Right lobe of liver (tissue), 6 donors: ENCODE measurements at regions not wholly inside any gene's neighbourhood (a gene's known extent, or its start where the extent isn't known, plus 50 kb on each side); places are given as distances from the start of the nearest gene placed in this dataset.

ENCODE experiments used
- ATAC-seq, 4 donors: fragments of 200-7000 bp; cut with Tn5 transposase; one replicate each; pipeline ENCODE4 v1.9.1; 2020; ENCODE audit warnings: mild to moderate bottlenecking in 4 of 4, moderate library complexity in 4 of 4
- DNase-seq, 3 donors: peaks; one replicate each; pipeline ENCODE4 v3.0.0-alpha.2; 2020
- H3K27ac ChIP-seq, 3 donors: fragments of 200-600 bp; one replicate each; pipeline ENCODE4 v1.8.0; 2022
- H3K27me3 ChIP-seq, 2 donors: fragments of 200-600 bp; one replicate each; pipeline ENCODE4 v1.8.0; 2022
- H3K36me3 ChIP-seq, 4 donors: fragments of 200-600 bp; sonication (generic) in 1 of 4; one replicate each; pipeline versions ENCODE4 v1.5.1 to v1.8.0; 2017 to 2022; ENCODE audit warnings: control low read depth in 1 of 4
- H3K4me1 ChIP-seq, 4 donors: fragments of 200-600 bp; sonication (generic) in 1 of 4; one replicate each; pipeline versions ENCODE4 v1.5.1 to v1.8.0; 2017 to 2022; ENCODE audit warnings: control low read depth in 1 of 4
- H3K4me3 ChIP-seq, 3 donors: fragments of 200-600 bp; one replicate each; pipeline ENCODE4 v1.8.0; 2022
- H3K9me3 ChIP-seq, 4 donors: fragments of 200-600 bp; sonication (generic) in 1 of 4; one replicate each; pipeline versions ENCODE4 v1.5.1 to v1.8.0; 2017 to 2022; ENCODE audit warnings: control low read depth in 1 of 4
- POLR2A ChIP-seq: fragments of 450-650 bp; IDR thresholded peaks from one replicate; pipeline ENCODE4 v1.6.1; 2017; ENCODE audit warnings: antibody characterized with exemption, mild to moderate bottlenecking
- WGBS: methylation state at CpG from one replicate; pipeline ENCODE4 v1.1.6; 2018; ENCODE audit warnings: low coverage, low lambda C conversion rate; ENCODE audit not compliant: insufficient coverage; ENCODE audit errors: missing lambda C conversion rate; 5-methylcytosine and 5-hydroxymethylcytosine counted together
- intact Hi-C, 2 donors: fragments of 100-400 bp; cut with DNase I; formaldehyde crosslinking; loops; one replicate each; pipeline versions ENCODE4 v1.11.2 to v1.14.1; 2022
- TF ChIP-seq, protein P1 (sequence below), 4 donors: fragments of 200-600 bp in 3 of 4; fragments of 450-650 bp in 1 of 4; IDR thresholded peaks; one replicate each; pipeline versions ENCODE4 v1.5.1 to v1.8.0; 2016 to 2022; ENCODE audit warnings: antibody characterized with exemption in 4 of 4, mild to moderate bottlenecking in 2 of 4
- donor health status: DM: no; HTN: yes; CAD: no.
- donor health status: DM: no; HTN: no; CAD: no.
- donor health status: DM: no; HTN: no; CAD: no.
- donor health status: DM: no; HTN: yes; CAD: no.
- donor health status: DM: no; HTN: yes; CAD: no.

GRCh38 chr16:9404811-9405210 is 313.4 kb downstream of the HAPSTR1 start:
- Histone ChIP-seq H3K36me3 (no peaks in the 10 kb centered on the region), H3K4me1 (no peaks in the 10 kb centered on the region), H3K27me3 (no peaks in the 10 kb centered on the region), H3K27ac (no peak overlapping the region), H3K4me3 (no peak overlapping the region), H3K9me3 (no peaks in the 10 kb centered on the region)
- WGBS: 90% methylated on average over 4 of the region's 6 CpGs
- TF ChIP-seq, protein P1, sequence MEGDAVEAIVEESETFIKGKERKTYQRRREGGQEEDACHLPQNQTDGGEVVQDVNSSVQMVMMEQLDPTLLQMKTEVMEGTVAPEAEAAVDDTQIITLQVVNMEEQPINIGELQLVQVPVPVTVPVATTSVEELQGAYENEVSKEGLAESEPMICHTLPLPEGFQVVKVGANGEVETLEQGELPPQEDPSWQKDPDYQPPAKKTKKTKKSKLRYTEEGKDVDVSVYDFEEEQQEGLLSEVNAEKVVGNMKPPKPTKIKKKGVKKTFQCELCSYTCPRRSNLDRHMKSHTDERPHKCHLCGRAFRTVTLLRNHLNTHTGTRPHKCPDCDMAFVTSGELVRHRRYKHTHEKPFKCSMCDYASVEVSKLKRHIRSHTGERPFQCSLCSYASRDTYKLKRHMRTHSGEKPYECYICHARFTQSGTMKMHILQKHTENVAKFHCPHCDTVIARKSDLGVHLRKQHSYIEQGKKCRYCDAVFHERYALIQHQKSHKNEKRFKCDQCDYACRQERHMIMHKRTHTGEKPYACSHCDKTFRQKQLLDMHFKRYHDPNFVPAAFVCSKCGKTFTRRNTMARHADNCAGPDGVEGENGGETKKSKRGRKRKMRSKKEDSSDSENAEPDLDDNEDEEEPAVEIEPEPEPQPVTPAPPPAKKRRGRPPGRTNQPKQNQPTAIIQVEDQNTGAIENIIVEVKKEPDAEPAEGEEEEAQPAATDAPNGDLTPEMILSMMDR (IDR thresholded peaks at IDR 0.05): no peak
- no peak for TF ChIP-seq POLR2A
- intact Hi-C loops: no loop called here
- DNase-seq: no peak
- ATAC-seq: no peak

DNA sequence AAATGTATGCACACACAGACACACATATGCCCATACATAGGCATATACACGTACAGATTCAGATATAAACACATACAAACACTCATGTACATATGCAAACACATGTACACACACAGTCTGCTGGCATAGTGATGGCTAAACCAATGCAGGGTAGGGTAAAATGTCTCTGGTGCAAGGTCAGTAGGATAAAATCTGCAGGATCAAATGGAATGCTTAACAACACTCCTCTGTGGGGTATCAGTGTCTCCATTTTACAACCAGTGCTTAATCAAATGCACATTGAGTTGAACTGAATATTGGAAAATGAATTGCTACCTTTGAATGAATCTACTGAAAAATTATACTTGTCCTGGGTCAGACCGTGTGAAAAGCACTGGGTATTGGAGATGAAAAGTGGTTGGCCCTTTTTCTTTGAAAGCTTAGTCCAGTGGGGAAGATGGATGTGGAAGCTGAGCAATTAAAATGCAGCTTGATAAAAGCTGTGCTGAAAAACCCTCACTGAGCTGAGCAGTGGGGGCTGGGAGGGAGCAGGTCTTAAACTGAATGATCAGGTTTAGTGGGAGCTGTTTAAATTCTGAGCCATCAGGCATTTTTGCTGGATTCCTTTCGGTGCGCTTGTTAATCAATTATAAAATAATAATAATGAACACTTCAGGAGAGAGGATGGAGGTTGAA is 314.7 kb downstream of the HAPSTR1 start:
- DNase-seq (no peak), ATAC-seq (no peak)
- Histone ChIP-seq H3K27me3 (no peaks in the 10 kb centered on the region), H3K4me3 (no peak overlapping the region), H3K4me1 (no peaks in the 10 kb centered on the region), H3K36me3 (no peaks in the 10 kb centered on the region), H3K27ac (no peak overlapping the region), H3K9me3 (no peaks in the 10 kb centered on the region)
- 78% methylated on average over 4 of the region's 4 CpGs for WGBS
- TF ChIP-seq POLR2A: no peak
- TF ChIP-seq, protein P1 (IDR thresholded peaks at IDR 0.05): no peak
- intact Hi-C loops: no loop called here

GRCh38 chr16:9407206-9407758 is 315.8 kb downstream of the HAPSTR1 start:
- DNase-seq (no peak), ATAC-seq (no peak)
- WGBS: 85% methylated on average over 6 of the region's 6 CpGs
- no peaks in the 10 kb centered on the region for H3K9me3 ChIP-seq
- TF ChIP-seq POLR2A: no peak
- TF ChIP-seq, protein P1 (IDR thresholded peaks at IDR 0.05): no peak
- no peak overlapping the region for H3K4me3 ChIP-seq
- no peak overlapping the region for H3K27ac ChIP-seq
- intact Hi-C loops: no loop called here
- no peaks in the 10 kb centered on the region for H3K27me3 ChIP-seq
- H3K36me3 ChIP-seq: no peaks in the 10 kb centered on the region
- peaks cover 0 to 1% (median 0%) of the 10 kb centered on the region in 4 donors for H3K4me1 ChIP-seq

- H3K4me1 ChIP-seq: peaks cover 0 to 9% (median 0%) of the 10 kb centered on the region in 4 donors
- no peaks in the 10 kb centered on the region for H3K27me3 ChIP-seq
- H3K9me3 ChIP-seq: no peaks in the 10 kb centered on the region
- WGBS: 55% methylated on average over 5 of the region's 9 CpGs
- intact Hi-C loops: no loop called here
- DNase-seq: no peak
- ATAC-seq: no peak
- H3K27ac ChIP-seq: no peak overlapping the region
- H3K4me3 ChIP-seq: no peak overlapping the region
- TF ChIP-seq, protein P1 (IDR thresholded peaks at IDR 0.05): no peak
- no peak for TF ChIP-seq POLR2A
- H3K36me3 ChIP-seq: no peaks in the 10 kb centered on the region
Measured at GRCh38 chr16:9408297-9408878, 316.9 kb downstream of the HAPSTR1 start.
